D341Med (cell line): ENCODE measurements at regions not wholly inside any gene's neighbourhood (a gene's known extent, or its start where the extent isn't known, plus 50 kb on each side); places are given as distances from the start of the nearest gene placed in this dataset.
"Not testable (repeated sequence)": the region's sequence is repeated elsewhere in the genome, so short reads cannot be mapped to it uniquely, and the experiment has no call there.

Experiments
- DNase-seq: peaks from one replicate; pipeline ENCODE4 v3.0.0; 2012; ENCODE audit warnings: low spot score

DNA sequence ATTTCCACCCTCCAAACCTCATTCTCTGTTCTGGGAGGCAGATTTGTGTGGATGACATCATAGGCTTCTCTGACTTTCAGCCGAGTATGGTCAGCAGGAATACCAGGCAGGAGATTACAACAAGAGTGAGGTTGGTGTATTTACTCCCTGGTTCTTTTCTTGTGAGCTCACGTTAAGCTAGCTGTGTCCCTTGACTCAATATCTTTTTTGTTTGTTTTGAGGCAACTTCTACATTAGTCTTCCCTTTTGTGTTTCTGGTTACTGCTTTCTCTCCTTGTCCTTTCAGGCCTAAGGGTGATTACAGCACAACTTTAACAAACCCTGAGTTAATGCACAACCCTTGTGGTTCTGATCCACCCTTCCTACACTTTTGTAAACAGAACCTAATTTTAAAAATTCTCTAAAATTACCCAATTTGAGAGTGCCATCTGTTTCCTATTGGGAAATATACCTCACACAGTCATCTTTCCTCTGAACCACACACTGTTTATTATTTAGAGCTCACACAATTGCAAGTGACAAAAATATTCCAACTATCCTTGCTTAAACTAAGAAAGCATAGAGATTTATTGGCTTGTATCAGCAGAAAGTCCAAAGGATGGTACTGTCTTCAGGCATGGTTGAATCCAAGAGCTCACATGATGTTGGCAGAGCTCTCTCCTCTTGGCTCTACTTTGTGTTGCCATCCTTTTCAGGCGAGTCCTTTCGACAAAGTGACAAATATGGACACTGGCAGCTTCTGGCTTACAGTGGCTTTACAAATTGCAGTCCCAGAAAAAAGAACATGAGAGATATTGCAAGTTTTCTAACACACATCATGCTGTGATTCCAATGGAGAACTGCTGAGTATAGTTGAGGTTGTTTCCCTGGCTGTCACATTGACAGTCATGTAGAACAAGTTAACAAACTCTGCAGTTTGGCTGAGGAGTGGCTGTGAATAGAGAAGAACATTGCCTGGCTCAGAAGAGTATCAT lies 150.5 kb upstream of the DDIT4L start:
- no peak for DNase-seq

DNA sequence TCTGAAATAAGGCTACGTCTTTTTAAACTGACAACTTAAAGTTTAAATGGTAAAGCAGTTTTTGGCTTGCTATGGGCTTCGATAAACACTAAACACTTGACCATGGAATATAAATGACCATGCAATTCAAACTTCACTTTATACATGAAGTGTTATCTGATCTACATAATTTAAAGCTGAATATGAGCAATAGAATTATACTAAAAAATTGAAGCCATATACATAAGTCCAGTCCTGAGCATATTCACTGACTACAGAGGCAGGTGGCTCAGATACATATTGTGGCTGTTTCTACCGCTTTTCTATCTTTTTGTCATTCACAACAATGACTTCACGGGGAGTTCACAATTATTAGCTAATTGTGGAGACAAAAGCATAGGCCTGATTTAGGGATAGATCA lies 149.6 kb upstream of the DDIT4L start:
- DNase-seq: no peak

DNA sequence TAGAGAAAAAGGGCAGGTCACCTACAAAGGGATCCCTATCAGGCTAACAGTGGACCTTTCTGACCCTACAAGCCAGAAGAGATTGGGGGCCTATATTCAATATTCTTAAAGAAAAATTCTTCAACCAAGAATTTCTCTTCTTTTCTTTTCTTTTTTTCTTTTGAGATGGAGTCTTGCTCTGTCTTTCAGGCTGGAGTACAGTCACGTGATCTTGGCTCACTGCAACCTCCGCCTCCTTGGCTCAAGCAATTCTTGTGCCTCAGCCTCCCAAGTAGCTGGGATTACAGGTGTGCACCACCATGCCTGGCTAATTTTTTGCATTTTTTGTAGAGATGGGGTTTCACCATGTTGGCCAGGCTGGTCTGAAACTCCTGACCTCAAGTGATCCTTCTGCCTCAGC lies 143.2 kb upstream of the DDIT4L start:
- DNase-seq: not testable (repeated sequence)

DNA sequence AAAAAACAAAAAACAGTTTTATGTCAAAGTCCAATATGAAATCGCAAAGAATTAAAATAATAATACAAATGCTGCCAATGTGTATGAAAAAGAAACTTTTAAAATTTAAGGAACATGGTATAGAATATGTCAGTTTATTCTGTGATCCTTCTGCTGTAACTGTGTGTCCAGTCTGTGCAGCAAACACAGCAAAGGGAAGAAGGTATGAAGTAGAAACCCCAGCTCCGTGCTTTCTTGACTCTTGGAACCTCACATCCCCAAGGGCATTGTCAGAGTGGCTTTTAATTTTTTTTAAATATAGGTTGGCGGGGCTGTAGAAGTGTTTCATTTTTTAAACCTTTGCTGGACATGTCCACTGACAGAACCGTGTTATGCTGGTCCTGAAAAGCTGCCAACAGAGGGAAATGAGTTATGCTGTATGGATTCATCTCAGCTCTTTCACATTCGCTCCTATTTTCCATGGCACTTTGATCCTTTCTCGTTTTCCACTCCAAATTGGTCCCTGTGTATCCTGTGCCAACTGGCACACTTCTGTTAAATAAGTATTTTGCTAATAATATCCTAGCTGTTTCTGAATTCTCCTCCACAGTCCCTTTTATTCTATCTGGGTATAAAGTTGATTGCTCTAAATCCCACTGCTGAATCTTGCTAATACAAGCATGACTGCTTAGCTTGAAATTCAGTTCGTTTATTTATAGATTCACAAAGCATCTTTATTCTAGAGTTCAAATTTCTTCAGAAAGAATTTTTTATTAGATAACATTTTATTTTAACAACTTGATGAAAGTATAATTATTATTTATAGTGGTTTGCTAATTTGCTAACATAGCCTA lies 127.0 kb upstream of the DDIT4L start:
- DNase-seq: no peak

DNA sequence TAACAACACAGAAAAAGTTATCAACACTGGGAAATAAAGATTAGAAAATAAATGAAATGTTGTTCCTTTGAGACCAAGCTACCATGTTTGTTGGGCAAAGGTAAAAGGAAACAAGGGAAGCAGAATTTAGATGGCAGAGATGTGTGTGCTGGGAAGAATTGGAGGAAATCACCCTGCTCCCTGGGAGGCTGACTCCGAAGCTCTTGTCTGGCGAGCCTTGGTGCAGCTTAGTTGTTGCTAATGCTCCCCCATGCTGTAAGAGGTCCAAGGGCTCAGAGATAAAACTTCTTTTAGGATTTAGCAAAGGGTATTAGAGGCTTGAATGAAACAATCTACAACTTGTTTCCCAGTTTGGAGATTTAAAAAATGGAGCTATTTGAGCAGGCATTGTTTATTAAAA lies 123.8 kb upstream of the DDIT4L start:
- DNase-seq: peak; percentile 44

DNA sequence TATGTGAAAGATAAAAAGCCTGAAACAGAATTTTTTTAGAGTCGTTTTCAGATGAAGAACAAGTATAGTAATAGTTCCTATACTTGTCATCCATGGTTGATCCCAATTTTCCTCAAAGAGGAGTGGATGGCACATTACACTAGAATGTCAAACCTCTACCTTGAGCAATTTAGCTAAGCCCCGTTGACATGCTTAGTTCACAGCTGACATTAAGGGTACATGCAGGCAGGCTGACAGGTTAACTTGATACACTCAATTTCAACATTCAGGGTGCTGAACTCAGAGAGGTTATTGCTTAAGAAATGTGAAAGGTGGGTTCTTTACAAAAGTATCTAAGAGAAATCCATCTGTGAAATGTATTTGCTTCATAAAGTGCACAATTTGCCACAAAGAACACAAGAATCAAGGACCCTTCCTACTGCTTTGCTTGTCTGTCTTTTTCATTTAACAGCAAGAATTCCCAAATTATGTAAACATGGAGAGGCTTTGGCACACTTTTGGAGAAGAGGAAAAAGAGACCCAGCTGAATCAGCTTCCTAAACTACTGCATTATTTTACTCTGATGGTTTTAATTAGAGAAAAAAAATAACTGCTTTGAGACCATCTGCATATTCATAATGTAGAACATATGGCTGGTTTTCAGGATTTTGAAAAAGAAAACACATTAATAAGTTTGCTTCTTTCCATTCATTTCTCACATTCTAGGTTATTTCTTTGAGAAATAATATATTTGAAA lies 122.5 kb upstream of the DDIT4L start:
- no peak for DNase-seq

DNA sequence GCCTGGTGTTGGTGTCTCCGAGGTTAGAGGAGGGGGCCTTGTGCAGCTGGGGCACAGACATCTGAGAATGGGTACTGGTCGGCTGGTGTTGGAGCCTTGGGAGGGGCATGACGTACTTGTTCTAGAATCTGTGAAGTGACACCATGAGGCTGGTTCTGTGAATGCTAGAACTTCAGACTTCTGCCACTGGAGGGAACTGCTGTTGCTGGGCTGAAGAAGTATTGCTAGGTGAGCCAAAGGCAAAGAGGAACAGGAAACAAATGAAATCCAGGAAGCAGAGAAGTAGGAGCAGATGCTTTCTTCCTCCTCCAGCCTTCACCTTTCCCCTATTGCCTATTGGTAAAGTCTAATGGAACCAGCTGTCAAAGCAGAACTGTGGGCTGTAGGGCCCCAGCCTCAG lies 120.9 kb upstream of the DDIT4L start:
- no peak for DNase-seq

DNA sequence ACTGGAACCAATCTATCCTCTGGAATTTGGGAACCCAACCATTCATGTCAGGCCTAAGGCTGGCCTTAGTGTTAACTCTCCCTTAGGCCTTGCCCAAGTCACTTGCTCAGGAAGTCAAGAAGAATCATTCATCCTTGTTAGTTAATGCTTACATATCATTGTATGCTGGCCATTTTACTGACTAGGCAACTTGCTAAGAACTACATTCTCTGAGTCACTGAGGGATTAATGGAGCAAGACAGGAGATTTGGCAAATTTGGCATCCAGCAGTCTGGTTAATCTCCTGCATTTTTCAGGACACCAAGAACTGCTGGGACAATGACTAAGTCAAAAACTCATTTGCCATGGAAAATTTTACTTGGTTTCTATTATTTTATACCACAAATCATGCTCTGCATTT lies 115.8 kb upstream of the DDIT4L start:
- DNase-seq: no peak

DNA sequence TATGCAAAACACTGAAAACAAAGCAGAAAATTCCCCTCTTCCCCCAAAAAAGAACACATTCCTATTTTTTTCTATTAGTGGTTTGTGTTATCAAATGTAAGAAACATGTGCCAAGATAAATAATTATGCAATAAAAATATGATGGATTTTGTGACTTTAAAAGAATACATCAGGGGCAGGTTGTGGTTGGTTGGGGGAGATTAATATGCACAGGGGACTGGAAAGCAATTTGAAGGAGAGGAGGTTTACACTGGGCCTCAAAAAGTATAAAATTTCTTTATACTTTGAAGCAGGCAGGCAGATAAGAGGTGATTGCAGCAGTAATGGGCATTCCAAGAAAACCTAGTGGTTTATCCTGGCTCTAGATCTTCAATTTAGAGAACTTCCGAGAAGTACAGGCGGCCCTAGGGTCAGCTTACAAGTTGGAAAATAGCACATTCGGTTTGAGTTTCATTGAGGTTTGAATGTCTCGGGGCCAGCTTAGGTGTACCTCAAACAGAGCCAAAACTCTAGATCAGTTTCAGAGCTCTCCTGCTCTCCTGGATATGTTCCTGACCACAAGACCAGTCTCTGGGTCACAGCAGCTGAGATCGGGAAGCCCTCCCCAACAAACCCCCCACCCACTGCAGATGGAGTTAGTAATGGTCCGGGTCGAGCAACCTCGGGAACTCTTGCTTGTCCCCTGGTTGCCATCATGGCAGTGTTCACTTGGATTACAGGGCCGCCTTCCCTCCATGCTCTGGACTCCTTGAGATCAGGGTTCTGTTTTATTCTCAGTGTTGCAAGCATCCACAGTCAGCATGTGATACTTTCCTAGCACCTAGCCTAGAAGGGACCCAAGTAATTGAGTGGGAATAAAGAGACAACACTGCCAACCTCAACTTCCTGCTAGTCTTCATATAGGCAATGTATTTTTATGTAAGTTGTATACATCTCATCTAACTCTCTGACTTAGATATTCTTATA lies 112.1 kb upstream of the DDIT4L start:
- DNase-seq: no peak

DNA sequence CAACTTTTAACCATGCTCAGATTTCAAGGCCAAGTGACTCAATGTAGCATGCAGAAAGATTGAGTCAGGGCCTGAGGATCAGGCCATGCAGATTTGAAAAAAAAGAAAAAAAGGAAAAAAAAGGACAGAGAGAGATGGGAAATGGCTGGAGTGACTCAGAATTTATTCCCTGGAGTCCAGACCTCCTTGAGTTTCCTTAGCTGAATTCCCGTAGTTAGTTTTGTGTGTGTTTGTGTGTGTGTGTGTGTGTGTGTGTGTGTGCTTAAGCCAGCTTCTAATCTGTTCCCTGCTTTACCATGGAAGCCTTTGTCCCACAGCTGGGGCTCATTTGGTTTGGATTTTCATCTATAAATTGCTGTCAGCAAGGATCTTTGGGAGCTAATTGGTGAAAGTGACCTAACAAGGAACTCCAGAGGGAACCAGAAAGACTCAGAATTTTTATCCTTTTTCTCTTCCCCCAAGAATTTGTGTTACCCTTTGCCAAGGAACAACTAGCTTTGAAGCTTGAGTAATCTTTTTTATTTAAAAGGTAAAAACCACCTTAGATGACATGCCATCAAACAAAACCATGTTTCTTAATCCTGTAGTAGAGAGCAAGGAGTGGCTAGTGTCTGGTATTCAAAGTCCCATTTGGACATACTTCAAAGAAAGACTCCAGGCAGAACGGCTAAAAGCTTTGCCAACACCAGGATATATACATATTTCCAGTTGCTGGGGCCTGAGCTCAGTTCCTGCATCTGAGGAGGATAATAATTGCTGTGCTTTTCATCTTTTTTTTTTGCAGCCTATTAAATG lies 109.0 kb upstream of the DDIT4L start:
- peak; percentile 24 for DNase-seq

DNA sequence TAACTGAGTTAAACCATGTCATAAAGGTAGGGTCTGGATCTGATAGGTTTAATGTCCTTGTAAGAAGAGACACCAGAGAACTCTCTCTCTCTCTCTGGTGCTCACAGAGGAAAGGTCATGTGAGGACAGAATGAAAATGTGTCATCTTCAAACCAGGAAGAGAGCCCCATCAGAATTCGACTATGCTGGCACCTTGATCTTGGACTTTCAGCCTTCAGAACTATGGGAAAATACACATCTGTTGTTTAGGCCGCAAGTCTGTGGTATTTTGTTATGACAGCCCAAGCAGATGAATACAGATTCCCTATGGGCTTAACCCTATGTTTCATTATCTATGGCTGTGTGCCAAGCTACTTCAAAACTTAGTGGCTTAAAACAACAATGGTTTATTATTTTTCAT lies 105.5 kb upstream of the DDIT4L start:
- no peak for DNase-seq

DNA sequence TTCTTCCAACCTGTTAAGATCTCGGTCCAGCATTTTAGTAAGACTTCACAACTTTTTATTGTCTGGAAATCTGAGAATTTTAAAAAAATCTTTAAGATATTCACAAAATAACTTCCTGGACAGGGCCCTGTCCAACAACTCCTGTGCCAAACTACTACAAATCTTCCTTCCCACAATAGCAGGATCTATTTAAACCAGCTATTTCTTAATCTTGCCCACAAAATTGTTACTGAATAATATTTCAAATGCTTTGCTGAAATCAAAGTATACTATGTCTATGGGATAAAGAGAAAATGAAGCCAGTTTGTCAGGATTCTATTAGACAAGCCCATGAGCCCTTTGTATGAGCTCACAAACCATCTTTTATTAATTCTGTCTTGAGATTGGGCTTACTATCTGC lies 104.1 kb upstream of the DDIT4L start:
- no peak for DNase-seq

DNA sequence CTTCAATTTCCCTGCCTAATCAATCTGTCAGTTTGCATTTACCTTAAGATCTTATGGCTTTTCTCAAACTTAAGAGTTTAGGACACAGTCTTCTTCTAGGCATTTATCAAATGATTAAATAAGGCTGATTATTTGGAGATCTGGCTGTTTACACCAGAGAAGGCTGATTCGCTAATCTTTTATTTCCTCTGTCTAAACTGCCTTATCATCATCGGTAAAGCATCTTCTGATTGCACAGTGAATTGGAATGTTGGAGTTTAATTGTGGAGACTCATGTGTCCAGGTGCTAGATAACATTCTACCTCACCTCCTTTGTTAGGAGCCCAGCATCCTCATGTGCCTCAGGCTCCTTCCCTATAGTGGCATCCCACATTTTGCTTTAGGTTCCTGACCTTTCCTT lies 100.3 kb upstream of the DDIT4L start:
- no peak for DNase-seq

DNA sequence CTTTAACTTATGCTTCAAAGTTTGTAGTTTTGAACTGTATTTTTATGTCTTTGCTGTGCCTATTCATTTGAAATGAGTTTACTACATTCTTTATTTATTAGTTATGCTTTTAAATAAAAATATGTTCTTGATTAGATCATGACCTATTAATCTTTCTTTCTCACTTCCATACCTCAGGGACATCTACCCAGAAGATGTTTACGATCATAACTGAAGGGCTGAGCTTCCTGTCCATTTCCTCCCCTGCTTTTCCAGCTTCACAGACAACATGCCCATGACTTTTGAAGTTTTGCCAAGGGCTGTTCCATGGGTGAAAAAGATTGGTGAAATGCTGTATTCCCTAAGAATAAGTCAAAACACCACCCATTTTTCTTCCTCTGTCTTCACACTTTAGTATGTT lies 99.7 kb upstream of the DDIT4L start:
- DNase-seq: no peak

DNA sequence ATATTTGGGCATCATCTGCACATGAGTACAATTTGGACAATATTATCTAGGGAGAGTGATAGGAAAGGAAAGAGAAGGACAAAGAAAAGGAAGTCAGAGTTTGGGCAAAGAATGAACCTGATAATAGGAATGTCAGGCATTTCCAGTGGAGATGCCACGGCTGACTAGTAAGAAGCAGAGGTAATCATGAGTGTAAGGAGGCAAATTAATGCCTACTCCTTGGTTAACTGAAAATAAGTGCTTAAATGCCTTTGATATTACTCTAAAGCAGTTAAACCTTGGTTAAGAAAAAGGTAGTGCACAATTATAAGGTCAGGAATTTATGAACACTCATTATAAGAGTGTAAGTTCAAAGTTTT lies 99.2 kb upstream of the DDIT4L start:
- no peak for DNase-seq

DNA sequence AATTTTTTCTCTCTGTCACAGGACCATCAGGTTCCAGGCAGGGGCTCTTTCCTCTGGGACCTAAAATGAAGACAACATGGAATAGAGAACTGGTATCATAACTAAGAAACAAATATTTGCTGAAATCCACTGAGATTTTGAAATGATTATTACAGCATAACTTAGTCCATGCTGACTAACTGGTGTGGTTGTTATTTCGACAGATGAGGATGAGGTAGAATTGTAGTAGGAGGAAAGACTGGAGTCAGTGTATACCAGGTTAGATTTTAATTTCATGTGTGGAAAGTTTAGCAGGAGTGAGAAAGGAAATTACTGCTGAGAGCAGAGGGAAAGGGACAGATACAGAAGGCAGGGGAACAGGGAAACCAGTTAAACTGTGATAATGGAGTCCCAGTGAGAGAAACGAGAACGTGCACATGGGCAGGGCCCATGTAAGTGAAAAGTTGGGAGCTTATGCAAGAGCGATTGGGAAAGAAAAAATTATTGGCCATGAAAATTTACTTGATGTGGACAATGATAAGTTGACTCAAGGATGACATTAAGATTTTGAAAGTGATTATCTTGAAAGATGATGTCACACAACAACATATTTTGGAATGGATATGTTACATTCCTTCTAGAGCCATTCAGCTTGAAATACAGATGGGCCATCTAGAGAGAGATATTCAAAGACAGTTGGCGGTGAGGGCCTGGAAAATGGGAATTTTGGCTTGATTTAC lies 98.7 kb upstream of the DDIT4L start:
- DNase-seq: no peak

DNA sequence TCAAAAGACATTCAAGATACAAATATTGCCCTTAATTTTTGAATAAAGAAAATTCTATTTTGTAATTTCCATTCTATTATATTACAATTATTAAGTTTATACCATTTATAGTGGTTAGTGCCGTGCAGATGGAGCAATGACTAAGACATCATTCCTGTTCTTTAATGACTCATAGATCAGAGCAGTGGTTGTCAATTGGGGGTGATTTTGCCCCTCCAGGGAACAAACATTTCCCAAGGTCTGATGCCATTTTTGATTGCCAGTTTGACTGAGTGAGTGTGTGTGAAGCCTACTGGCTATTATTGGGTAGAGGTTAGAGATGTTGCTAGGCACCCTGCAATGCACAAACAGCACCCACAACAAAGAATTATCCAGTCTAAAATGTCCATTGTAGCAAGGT lies 97.9 kb upstream of the DDIT4L start:
- DNase-seq: no peak

DNA sequence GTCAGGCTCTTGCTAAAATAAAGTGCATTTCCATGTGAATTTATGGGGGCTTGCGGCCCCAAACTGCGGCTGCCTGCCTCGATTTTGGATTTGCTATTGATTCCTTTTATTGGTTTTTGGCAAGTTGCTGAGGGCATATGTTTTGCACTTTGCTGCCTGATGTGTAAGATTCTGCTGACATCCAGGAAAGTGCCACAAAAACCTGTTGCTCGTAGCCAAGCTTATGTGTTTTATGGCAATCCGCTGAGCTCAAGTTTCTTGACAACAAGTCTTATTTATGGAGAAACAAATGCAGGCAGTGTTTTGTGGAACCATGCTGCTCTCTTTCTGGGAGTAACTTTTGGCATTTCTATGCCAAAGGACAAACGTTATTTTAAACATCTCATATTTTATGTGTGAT lies 97.3 kb upstream of the DDIT4L start:
- DNase-seq: no peak

DNA sequence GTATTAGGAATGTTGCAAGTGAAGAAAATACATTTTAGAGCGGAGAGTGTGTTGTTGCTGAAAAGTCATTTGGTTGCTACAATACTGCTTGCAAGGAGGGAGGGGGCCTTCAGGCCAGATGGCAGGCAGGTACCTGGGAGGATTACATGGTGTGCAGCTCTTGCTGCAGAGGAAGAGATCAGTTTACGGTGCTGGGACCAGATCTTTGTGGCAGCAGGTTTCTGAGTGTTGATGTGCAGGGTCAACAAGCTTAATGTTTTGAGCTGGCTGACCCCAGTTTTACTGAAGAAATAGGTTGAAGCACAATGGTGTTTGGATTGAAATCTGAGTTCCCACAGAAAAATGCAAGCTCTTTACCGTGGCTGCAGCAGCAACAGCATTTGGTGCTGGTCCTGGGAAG lies 96.4 kb upstream of the DDIT4L start:
- DNase-seq: peak; percentile 58

DNA sequence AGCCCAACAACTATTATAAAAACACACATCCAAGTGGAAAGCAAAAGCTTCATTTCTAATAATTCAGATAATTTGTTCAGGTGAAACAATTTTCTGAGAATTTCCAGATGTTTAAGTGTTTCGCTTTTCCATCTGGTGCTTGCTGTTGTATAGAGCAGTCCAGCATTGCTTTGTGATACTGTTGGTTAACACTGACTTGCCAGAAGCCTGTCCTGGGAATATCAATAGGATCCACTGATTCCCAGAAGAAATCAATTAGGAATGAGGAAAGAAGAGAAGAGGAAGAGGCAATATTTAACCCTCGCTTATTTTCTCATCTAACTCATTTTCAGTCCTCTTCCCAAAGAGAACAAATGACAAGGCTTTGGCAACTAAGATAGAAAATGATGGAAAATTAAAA lies 94.9 kb upstream of the DDIT4L start:
- DNase-seq: no peak
